ENCODE measurements at regions not wholly inside any gene's neighbourhood (a gene's known extent, or its start where the extent isn't known, plus 50 kb on each side); places are given as distances from the start of the nearest gene placed in this dataset.

GRCh38 chr18:29071869-29072268 is 894.9 kb upstream of the CDH2 start:
- no peak overlapping the region for H3K4me3 ChIP-seq (ENCODE audit: low read length)
- no peak for DNase-seq (ENCODE audit: low read depth)
- no peak for TF ChIP-seq CTCF (IDR thresholded peaks at IDR 0.05; ENCODE audit: insufficient read depth, low read depth, low read length, missing control alignments)

- DNase-seq (ENCODE audit: low read depth): no peak
- no peak overlapping the region for H3K4me3 ChIP-seq (ENCODE audit: low read length)
- no peak for TF ChIP-seq CTCF (IDR thresholded peaks at IDR 0.05; ENCODE audit: insufficient read depth, low read depth, low read length, missing control alignments)
Observed at GRCh38 chr18:29063346-29063745, 886.4 kb upstream of the CDH2 start.

- no peak overlapping the region for H3K4me3 ChIP-seq (ENCODE audit: low read length)
- DNase-seq (ENCODE audit: low read depth): no peak
- no peak for TF ChIP-seq CTCF (IDR thresholded peaks at IDR 0.05; ENCODE audit: insufficient read depth, low read depth, low read length, missing control alignments)
Observed at GRCh38 chr18:29062921-29063320, 886.0 kb upstream of the CDH2 start.

- TF ChIP-seq CTCF (IDR thresholded peaks at IDR 0.05; ENCODE audit: insufficient read depth, low read depth, low read length, missing control alignments): no peak
- DNase-seq (ENCODE audit: low read depth): no peak
Observed at GRCh38 chr18:29060349-29060748, 883.4 kb upstream of the CDH2 start.

GRCh38 chr18:29057703-29058102 is 880.8 kb upstream of the CDH2 start:
- TF ChIP-seq CTCF (IDR thresholded peaks at IDR 0.05; ENCODE audit: insufficient read depth, low read depth, low read length, missing control alignments): no peak
- DNase-seq (ENCODE audit: low read depth): no peak
- H3K4me3 ChIP-seq (ENCODE audit: low read length): no peak overlapping the region

More at GRCh38 chr18:29060349-29060748, 883.4 kb upstream of the CDH2 start:
- no peak overlapping the region for H3K4me3 ChIP-seq (ENCODE audit: low read length)

- no peak for DNase-seq (ENCODE audit: low read depth)
- TF ChIP-seq CTCF (IDR thresholded peaks at IDR 0.05; ENCODE audit: insufficient read depth, low read depth, low read length, missing control alignments): no peak
- H3K4me3 ChIP-seq (ENCODE audit: low read length): no peak overlapping the region
Observed at GRCh38 chr18:29056800-29057199, 879.9 kb upstream of the CDH2 start.

- TF ChIP-seq CTCF (IDR thresholded peaks at IDR 0.05; ENCODE audit: insufficient read depth, low read depth, low read length, missing control alignments): no peak
- peak; percentile 13 for DNase-seq (ENCODE audit: low read depth)
- H3K4me3 ChIP-seq (ENCODE audit: low read length): no peak overlapping the region
Observed at GRCh38 chr18:29041976-29042375, 865.0 kb upstream of the CDH2 start.
